Iris pigment epithelial cell (primary cell): ENCODE measurements at regions not wholly inside any gene's neighbourhood (a gene's known extent, or its start where the extent isn't known, plus 50 kb on each side); places are given as distances from the start of the nearest gene placed in this dataset.
"Not testable (repeated sequence)": the region's sequence is repeated elsewhere in the genome, so short reads cannot be mapped to it uniquely, and the experiment has no call there.

Experiments
- DNase-seq: peaks from one replicate; pipeline ENCODE4 v3.0.0-alpha.2; 2011; ENCODE audit warnings: low read depth

- DNase-seq: peak; percentile 1
Measured at GRCh38 chr4:45350438-45350837, 624.1 kb upstream of the GNPDA2 start.

GRCh38 chr4:45349859-45350258 is 623.5 kb upstream of the GNPDA2 start:
- no peak for DNase-seq

- no peak for DNase-seq
Measured at GRCh38 chr4:45346816-45347435, 620.6 kb upstream of the GNPDA2 start.

GRCh38 chr4:45345558-45345957 is 619.2 kb upstream of the GNPDA2 start:
- DNase-seq: no peak

DNA sequence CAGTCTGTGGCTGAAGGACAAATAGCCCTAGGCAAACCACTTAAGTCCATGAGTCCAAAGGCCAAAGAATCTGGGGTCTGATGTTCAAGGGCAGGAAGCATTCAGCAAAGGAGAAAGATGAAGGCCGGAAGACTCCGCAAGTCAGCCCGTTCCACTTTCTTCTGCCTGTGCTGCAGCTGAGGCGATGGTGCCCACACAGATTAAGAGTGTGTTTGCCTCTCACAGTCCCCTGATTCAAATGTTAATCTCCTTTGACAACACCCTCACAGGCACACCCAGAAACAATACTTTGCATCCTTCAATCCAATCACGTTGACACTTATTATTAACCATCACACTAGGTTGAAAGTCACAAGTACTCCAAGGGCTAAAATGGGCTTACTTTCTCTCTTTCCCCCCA is 605.4 kb upstream of the GNPDA2 start:
- no peak for DNase-seq

GRCh38 chr4:45327544-45327943 is 601.2 kb upstream of the GNPDA2 start:
- DNase-seq: no peak

DNA sequence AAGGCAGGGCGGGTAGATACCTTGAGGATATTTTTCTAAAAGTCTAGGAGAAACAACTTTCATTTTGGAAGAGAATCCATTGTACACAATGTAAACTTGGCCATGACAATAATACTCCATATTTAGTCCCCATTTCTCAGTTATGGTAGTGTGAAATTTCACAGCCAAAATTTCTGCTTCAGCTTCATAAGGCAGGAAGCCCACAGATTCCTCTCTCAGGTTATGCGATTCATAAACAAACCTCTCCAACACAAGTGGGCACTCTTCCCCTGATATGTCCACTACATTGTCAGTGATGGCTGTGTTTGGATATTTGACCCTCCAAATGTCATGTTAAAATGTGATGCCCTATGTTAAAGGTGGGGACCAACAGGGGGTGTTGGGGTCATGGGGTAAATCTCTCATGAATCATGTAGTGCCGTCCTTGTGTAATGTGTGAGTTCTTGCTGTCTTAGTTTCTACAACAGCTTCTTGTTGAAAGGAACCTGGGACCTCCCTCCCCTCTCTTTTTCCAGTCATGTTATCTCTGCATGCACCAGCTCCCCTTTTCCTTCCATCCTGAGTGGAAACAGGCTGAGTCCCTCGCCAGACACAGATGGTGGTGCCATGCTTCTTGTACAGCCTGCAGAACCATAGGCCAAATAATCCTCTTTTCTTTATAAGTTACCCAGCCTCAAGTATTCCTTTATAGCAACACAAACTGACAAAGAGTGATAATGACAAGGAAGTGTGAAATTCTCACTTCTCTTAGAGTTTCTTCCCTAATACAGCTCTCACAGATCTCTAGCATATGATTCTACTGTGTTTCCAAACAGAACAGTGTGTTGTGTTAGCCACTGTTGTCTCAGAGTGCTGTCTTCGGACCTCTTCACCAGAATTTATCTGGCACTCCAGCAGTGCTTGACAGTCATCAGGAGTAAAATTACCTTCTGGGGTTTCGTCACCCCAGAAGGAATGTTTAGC is 598.4 kb upstream of the GNPDA2 start:
- DNase-seq: no peak

- no peak for DNase-seq
Measured at GRCh38 chr4:45323453-45324058, 597.2 kb upstream of the GNPDA2 start.

- no peak for DNase-seq
Measured at GRCh38 chr4:45317739-45318138, 591.4 kb upstream of the GNPDA2 start.

DNA sequence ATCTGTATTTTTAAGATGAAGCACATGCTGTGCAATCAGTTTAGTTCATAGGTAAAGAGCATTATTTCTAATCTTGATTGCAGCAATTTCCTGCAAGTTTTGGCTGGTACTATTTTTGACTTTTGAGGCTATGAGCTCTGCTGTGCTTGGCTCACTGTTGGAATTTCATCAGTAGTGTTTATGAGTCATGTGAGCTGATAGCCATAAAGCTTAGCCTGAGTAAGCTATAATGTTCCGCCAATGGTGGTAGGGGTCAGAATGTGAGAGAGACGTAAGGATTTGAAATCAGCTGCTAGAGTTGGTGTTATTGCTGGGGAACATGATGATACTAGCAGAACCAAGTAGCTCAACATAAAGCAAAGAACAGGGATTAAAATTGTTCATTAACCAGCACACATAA is 590.9 kb upstream of the GNPDA2 start:
- peak; percentile 21 for DNase-seq

DNA sequence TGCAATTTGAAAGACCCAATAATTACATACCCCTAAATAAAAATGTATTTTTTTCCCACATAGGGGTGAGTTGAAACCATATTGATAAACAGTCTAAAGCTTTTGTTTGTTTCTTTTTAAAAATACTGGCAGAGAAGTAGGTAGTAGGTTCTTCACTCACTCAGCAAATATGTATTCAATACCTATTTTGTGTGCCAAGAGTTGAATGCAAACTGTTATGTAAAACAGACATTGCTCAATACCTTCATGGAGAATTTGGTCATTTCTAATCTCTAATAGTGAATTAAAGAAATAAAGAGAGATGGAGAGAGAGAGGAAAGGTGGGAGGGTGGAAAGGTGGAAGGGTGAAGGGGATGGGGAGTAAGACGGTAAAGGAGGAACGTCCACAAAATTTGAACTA is 589.9 kb upstream of the GNPDA2 start:
- DNase-seq: no peak

- no peak for DNase-seq
Measured at GRCh38 chr4:45302828-45303227, 576.5 kb upstream of the GNPDA2 start.

DNA sequence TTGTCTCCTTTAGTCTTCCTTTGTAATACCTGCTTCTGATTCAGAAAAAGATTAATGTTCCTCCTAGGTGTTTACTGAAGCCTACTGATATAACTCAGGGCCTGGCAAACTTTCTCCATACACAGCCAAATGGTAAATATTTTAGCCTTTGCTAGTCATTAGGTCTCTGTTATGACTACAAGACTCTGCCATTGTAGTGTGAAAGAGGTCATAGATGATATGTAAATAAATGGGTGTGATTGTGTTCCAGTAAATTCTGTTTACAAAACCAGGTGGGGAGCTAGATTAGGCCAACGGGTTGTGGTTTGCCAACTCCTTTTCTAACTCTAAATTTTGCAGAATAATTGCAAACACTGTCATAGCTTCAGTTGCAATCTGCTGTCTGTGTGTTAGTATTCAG is 568.1 kb upstream of the GNPDA2 start:
- DNase-seq: no peak

GRCh38 chr4:45293335-45293734 is 567.0 kb upstream of the GNPDA2 start:
- DNase-seq: no peak

DNA sequence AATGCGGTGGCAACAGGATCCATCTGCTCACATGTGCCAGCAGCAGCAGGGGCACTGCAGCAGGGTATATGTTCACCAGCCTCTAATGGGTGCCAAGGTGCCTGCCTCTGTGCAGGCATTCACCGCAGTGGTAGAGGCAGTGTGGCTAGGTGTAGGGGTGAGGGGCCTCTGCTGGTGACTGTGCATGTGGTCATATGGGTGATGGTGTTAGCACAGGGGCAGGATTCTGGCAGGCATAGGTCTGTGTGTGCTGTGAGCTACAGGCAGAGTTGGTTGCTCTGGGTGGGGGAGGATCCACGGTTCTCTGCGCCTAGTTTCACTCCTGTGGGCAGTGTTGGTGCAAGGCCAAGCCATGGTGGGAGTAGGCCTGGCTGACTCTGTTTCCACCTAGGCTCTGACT is 566.5 kb upstream of the GNPDA2 start:
- DNase-seq: no peak

- DNase-seq: no peak
Measured at GRCh38 chr4:45284400-45285085, 558.2 kb upstream of the GNPDA2 start.

DNA sequence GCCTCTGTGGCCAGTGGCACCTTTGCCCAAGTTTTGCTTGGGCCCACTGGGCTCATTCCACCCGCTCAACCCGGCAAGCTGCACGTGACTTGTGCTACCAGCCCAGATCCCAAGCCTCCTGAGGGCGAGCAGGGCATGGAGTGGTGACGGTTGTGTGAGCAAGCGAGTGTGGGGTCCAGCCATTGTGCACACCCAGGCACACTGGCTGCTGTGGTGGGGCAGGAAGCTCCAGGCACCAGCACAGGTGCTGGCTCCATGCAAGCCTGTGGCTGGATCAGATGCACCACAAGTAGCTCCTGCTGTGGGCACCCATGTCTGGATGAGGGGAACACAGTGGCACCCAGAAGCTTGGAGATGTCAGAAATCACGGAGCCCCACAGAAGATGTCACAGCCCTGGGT is 557.0 kb upstream of the GNPDA2 start:
- DNase-seq: no peak

DNA sequence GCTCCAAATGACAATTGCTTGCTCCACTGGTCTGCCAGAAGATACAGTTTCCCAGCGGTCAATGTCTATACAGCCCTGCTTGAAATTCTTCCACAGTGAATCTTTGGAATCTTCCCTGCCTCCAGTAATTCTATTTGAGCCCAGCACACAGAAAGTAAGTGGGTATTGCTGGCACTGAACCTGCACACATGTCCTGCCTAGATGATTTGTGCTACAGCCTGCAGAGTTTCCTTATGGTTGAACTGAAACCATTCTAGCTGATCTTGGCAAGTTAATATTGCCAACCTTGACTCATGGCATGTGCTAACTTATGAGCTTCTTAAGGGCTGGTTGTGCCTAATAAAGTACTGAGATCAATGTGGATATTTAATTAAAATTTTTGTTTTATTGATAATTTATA is 553.8 kb upstream of the GNPDA2 start:
- no peak for DNase-seq

- no peak for DNase-seq
Measured at GRCh38 chr4:45275862-45276261, 549.5 kb upstream of the GNPDA2 start.

DNA sequence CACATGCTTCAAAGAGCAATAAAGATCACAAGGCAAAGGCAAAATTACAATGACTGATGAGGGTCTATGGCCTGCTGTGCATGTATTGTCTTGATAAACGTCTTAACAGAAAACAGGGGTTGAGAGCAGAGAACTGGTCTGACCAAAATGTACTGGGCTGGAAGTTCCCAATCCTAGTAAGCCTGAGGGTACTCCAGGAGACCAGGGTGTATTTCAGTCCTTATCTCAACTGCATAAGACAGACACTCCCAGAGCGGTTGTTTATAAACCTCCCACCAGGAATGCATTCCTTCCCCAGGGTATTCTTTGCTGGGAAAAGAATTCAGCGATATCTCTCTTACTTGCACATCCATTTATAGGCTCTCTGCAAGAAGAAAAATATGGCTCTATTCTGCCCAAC is 521.8 kb upstream of the GNPDA2 start:
- DNase-seq: not testable (repeated sequence)

GRCh38 chr4:45241976-45242375 is 515.6 kb upstream of the GNPDA2 start:
- DNase-seq: peak; percentile 24

DNA sequence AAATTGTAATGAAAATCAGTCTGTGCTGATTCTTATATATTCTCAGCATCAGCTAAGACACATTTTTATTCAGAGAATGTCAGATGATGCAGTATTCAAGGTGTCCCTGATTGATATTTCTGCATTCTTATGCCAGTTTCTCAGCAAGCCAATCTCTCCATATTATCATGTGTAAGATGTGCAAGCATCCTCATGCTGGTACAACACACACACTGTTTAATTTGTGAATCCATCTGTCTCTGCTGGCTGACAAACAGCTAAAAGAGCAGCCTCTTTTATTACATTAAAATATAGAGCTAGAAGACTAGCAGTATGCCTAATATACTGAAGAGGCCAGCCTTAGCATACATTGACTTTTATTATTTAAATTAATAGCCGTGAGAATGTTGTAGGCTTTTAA is 502.9 kb upstream of the GNPDA2 start:
- DNase-seq: no peak
